Transverse colon (tissue), 4 donors: ENCODE measurements at regions not wholly inside any gene's neighbourhood (a gene's known extent, or its start where the extent isn't known, plus 50 kb on each side); places are given as distances from the start of the nearest gene placed in this dataset.

Experiments
- EP300 ChIP-seq: sonication (generic); formaldehyde crosslinking; IDR thresholded peaks from one replicate; pipeline ENCODE4 v1.6.1; 2017; ENCODE audit warnings: antibody characterized with exemption, low read depth
- POLR2A ChIP-seq: fragments of 450-650 bp; IDR thresholded peaks from one replicate; pipeline ENCODE4 v1.6.1; 2016; ENCODE audit warnings: antibody characterized with exemption, mild to moderate bottlenecking, moderate library complexity
- POLR2AphosphoS5 ChIP-seq, 3 donors: sonication (generic); formaldehyde crosslinking; IDR thresholded peaks; one replicate each; pipeline ENCODE4 v1.6.1; 2016; ENCODE audit warnings: antibody characterized with exemption in 3 of 3
- TF ChIP-seq, protein P1 (sequence below), 5 experiments: fragments of 200-600 bp in 3 of 5; fragments of 450-650 bp in 2 of 5; sonication (generic) in 3 of 5; IDR thresholded peaks; 1 replicate in 2 of 5; 2 replicates in 3 of 5; pipeline ENCODE4 v1.5.1; 2016 to 2017; ENCODE audit warnings: antibody characterized with exemption in 5 of 5, inconsistent platforms in 3 of 5, mild to moderate bottlenecking in 2 of 5, moderate library complexity in 1 of 5

- TF ChIP-seq, protein P1, sequence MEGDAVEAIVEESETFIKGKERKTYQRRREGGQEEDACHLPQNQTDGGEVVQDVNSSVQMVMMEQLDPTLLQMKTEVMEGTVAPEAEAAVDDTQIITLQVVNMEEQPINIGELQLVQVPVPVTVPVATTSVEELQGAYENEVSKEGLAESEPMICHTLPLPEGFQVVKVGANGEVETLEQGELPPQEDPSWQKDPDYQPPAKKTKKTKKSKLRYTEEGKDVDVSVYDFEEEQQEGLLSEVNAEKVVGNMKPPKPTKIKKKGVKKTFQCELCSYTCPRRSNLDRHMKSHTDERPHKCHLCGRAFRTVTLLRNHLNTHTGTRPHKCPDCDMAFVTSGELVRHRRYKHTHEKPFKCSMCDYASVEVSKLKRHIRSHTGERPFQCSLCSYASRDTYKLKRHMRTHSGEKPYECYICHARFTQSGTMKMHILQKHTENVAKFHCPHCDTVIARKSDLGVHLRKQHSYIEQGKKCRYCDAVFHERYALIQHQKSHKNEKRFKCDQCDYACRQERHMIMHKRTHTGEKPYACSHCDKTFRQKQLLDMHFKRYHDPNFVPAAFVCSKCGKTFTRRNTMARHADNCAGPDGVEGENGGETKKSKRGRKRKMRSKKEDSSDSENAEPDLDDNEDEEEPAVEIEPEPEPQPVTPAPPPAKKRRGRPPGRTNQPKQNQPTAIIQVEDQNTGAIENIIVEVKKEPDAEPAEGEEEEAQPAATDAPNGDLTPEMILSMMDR (IDR thresholded peaks at IDR 0.05), result no peak
- TF ChIP-seq POLR2A, result no peak
- TF ChIP-seq POLR2AphosphoS5 (IDR thresholded peaks at IDR 0.05), result no peak
- no peak for TF ChIP-seq EP300
Measured at GRCh38 chr10:42941790-42942189, 135.1 kb upstream of the RET start.
